HG02642 (cell line): ENCODE measurements at regions not wholly inside any gene's neighbourhood (a gene's known extent, or its start where the extent isn't known, plus 50 kb on each side); places are given as distances from the start of the nearest gene placed in this dataset.

Experiments used
- ATAC-seq: cut with Tn5 transposase; IDR thresholded peaks from one replicate; pipeline ENCODE4 v1.9.1; 2021; ENCODE audit warnings: mild to moderate bottlenecking; ENCODE audit not compliant: unreplicated experiment, poor library complexity

- ATAC-seq = no peak
These were observed 234.3 kb upstream of the CD96 start for GRCh38 chr3:111307676-111308075.

- ATAC-seq = no peak
These were observed 230.9 kb upstream of the CD96 start for GRCh38 chr3:111311126-111311525.

GRCh38 chr3:111311709-111312235 lies 230.2 kb upstream of the CD96 start:
- peak; percentile 84 for ATAC-seq

GRCh38 chr3:111314181-111314873 lies 227.7 kb upstream of the CD96 start:
- ATAC-seq = no peak

- ATAC-seq = no peak
These were observed 227.1 kb upstream of the CD96 start for GRCh38 chr3:111314898-111315297.

- no peak for ATAC-seq
These were observed 225.9 kb upstream of the CD96 start for GRCh38 chr3:111315930-111316587.

- no peak for ATAC-seq
These were observed 223.7 kb upstream of the CD96 start for GRCh38 chr3:111318289-111318688.

GRCh38 chr3:111319598-111319997 lies 222.4 kb upstream of the CD96 start:
- ATAC-seq = no peak

- ATAC-seq = no peak
These were observed 220.2 kb upstream of the CD96 start for GRCh38 chr3:111321786-111322185.

- ATAC-seq = no peak
These were observed 219.0 kb upstream of the CD96 start for GRCh38 chr3:111323019-111323418.

GRCh38 chr3:111324151-111324550 lies 217.8 kb upstream of the CD96 start:
- no peak for ATAC-seq

- ATAC-seq = peak; percentile 61
These were observed 217.4 kb upstream of the CD96 start for GRCh38 chr3:111324645-111325044.

GRCh38 chr3:111325160-111325718 lies 216.8 kb upstream of the CD96 start:
- ATAC-seq = no peak

GRCh38 chr3:111326144-111326995 lies 215.6 kb upstream of the CD96 start:
- no peak for ATAC-seq

- no peak for ATAC-seq
These were observed 210.7 kb upstream of the CD96 start for GRCh38 chr3:111331306-111331705.

- ATAC-seq = no peak
These were observed 210.1 kb upstream of the CD96 start for GRCh38 chr3:111331912-111332311.

GRCh38 chr3:111332488-111333080 lies 209.4 kb upstream of the CD96 start:
- no peak for ATAC-seq

- ATAC-seq = no peak
These were observed 208.4 kb upstream of the CD96 start for GRCh38 chr3:111333642-111334041.

- ATAC-seq = peak; percentile 59
These were observed 206.3 kb upstream of the CD96 start for GRCh38 chr3:111335512-111336303.
